Loucy (cell line): ENCODE measurements at regions not wholly inside any gene's neighbourhood (a gene's known extent, or its start where the extent isn't known, plus 50 kb on each side); places are given as distances from the start of the nearest gene placed in this dataset.

Source experiments
- H2AFZ ChIP-seq: fragments of 200-600 bp; sonication (generic); 2 replicates; pipeline ENCODE4 v1.6.0; 2016; ENCODE audit warnings: antibody characterized with exemption, mild to moderate bottlenecking, low read length, moderate library complexity
- H3F3A ChIP-seq: fragments of 200-600 bp; 2 replicates; pipeline ENCODE4 v1.6.0; 2016; ENCODE audit warnings: antibody characterized with exemption, low read depth, mild to moderate bottlenecking
- H3K27me3 ChIP-seq: fragments of 200-600 bp; sonication (generic); 2 replicates; pipeline ENCODE4 v1.6.1; 2014; ENCODE audit warnings: low read length, mild to moderate bottlenecking; ENCODE audit not compliant: insufficient read depth, poor library complexity, severe bottlenecking
- H3K36me3 ChIP-seq: fragments of 200-600 bp; sonication (generic); 2 replicates; pipeline ENCODE4 v1.6.1; 2016; ENCODE audit warnings: low read length; ENCODE audit not compliant: insufficient read depth
- H3K4me1 ChIP-seq: fragments of 200-600 bp; sonication (generic); 2 replicates; pipeline ENCODE4 v1.5.1; 2014; ENCODE audit warnings: low read length, mild to moderate bottlenecking; ENCODE audit not compliant: insufficient read depth, poor library complexity, severe bottlenecking
- H3K4me2 ChIP-seq: fragments of 200-600 bp; sonication (generic); 2 replicates; pipeline ENCODE4 v1.6.0; 2014; ENCODE audit warnings: antibody characterized with exemption, low read length, low read depth, mild to moderate bottlenecking; ENCODE audit not compliant: poor library complexity, severe bottlenecking
- H3K4me3 ChIP-seq: fragments of 200-600 bp; sonication (generic); 2 replicates; pipeline ENCODE4 v1.5.1; 2014; ENCODE audit warnings: low read length, mild to moderate bottlenecking, mixed read lengths; ENCODE audit not compliant: poor library complexity, severe bottlenecking
- H3K79me2 ChIP-seq: fragments of 200-600 bp; sonication (generic); 2 replicates; pipeline ENCODE4 v1.6.1; 2014; ENCODE audit warnings: low read length; ENCODE audit not compliant: insufficient read depth
- H3K9ac ChIP-seq: fragments of 200-600 bp; sonication (generic); 2 replicates; pipeline ENCODE4 v1.6.0; 2014; ENCODE audit warnings: mild to moderate bottlenecking, low read depth, low read length, moderate library complexity; ENCODE audit not compliant: poor library complexity, severe bottlenecking
- H3K9me2 ChIP-seq: fragments of 200-600 bp; sonication (generic); replicated peaks from 2 replicates; pipeline ENCODE4 v1.6.1; 2016; ENCODE audit warnings: low read depth, low read length, mixed read lengths
- H3K9me3 ChIP-seq: fragments of 200-600 bp; sonication (generic); 2 replicates; pipeline ENCODE4 v1.6.1; 2014; ENCODE audit warnings: mild to moderate bottlenecking, antibody characterized with exemption, low read length, low read depth; ENCODE audit not compliant: insufficient read depth
- H4K20me1 ChIP-seq: fragments of 200-600 bp; sonication (generic); 2 replicates; pipeline ENCODE4 v1.6.0; 2014; ENCODE audit warnings: antibody characterized with exemption, low read length, mild to moderate bottlenecking; ENCODE audit not compliant: insufficient read depth, poor library complexity, severe bottlenecking
- CTCF ChIP-seq: fragments of 200-600 bp; sonication (generic); conservative IDR thresholded peaks from 2 replicates; pipeline ENCODE4 v1.5.1; 2014; ENCODE audit warnings: mild to moderate bottlenecking, antibody characterized with exemption, low read length
- EZH2phosphoT487 ChIP-seq: fragments of 200-600 bp; IDR thresholded peaks from 2 replicates; pipeline ENCODE4 v1.6.1; 2018; ENCODE audit warnings: antibody characterized with exemption, mild to moderate bottlenecking, moderate library complexity, borderline replicate concordance

- Histone ChIP-seq H3K9ac (no peak overlapping the region), H3K27me3 (no peaks in the 10 kb centered on the region), H3K9me2 (no peaks in the 10 kb centered on the region), H3K79me2 (no peaks in the 10 kb centered on the region), H3K9me3 (no peaks in the 10 kb centered on the region), H3F3A (no peaks in the 10 kb centered on the region), H2AFZ (no peak overlapping the region), H3K4me2 (no peak overlapping the region), H3K4me3 (no peak overlapping the region), H3K36me3 (no peaks in the 10 kb centered on the region), H3K4me1 (no peaks in the 10 kb centered on the region), H4K20me1 (no peaks in the 10 kb centered on the region)
- no peak for TF ChIP-seq EZH2phosphoT487
- TF ChIP-seq CTCF = no peak
Measured at GRCh38 chr12:127463237-127463636, 803.7 kb upstream of the TMEM132C start.

DNA sequence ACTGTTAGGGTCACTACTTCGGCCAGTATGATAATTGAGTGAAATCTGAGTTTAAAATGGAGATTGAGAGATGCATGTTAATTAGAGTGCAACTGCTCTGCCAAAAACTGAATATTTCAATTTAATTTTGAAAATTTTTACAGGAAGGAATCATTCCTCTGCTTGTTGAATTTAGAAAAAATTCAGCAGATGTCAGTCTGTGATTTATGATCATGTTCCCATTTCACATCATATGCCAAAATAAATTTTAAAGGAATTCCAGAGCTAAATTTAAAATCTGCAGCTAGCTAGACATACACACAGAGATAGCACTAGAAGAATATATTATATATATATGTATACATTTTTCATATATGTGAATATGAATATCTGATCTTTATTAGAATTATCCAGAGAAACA is 797.6 kb upstream of the TMEM132C start:
- Histone ChIP-seq H3K79me2 (no peaks in the 10 kb centered on the region), H3K4me2 (no peak overlapping the region), H3K9me3 (no peaks in the 10 kb centered on the region), H3K9ac (no peak overlapping the region), H2AFZ (no peak overlapping the region), H4K20me1 (no peaks in the 10 kb centered on the region), H3K4me1 (no peaks in the 10 kb centered on the region), H3F3A (no peaks in the 10 kb centered on the region), H3K27me3 (no peaks in the 10 kb centered on the region), H3K9me2 (no peaks in the 10 kb centered on the region), H3K36me3 (no peaks in the 10 kb centered on the region), H3K4me3 (no peak overlapping the region)
- TF ChIP-seq EZH2phosphoT487 = no peak
- TF ChIP-seq CTCF = no peak

- Histone ChIP-seq H3K4me2 (no peak overlapping the region), H3K4me3 (no peak overlapping the region), H3K79me2 (no peaks in the 10 kb centered on the region), H3K9me3 (no peaks in the 10 kb centered on the region), H3K4me1 (no peaks in the 10 kb centered on the region), H2AFZ (no peak overlapping the region), H3K36me3 (no peaks in the 10 kb centered on the region), H3K27me3 (no peaks in the 10 kb centered on the region), H3K9me2 (no peaks in the 10 kb centered on the region), H4K20me1 (no peaks in the 10 kb centered on the region), H3K9ac (no peak overlapping the region), H3F3A (no peaks in the 10 kb centered on the region)
- TF ChIP-seq EZH2phosphoT487 = no peak
- no peak for TF ChIP-seq CTCF
Measured at GRCh38 chr12:127473766-127474165, 793.2 kb upstream of the TMEM132C start.
